HL-60 (cell line): ENCODE measurements at regions not wholly inside any gene's neighbourhood (a gene's known extent, or its start where the extent isn't known, plus 50 kb on each side); places are given as distances from the start of the nearest gene placed in this dataset.

Experiments used
- POLR2AphosphoS5 ChIP-seq: IDR thresholded peaks from 2 replicates; pipeline ENCODE4 v1.6.1; 2012; ENCODE audit warnings: low read depth
- SPI1 ChIP-seq: IDR thresholded peaks from 2 replicates; pipeline ENCODE4 v1.6.1; 2012; ENCODE audit warnings: low read depth, mild to moderate bottlenecking, borderline replicate concordance
- TF ChIP-seq, protein P1 (sequence below): IDR thresholded peaks from one replicate; pipeline ENCODE4 v1.5.1; 2011; ENCODE audit warnings: low read length, control low read depth, inconsistent platforms; ENCODE audit not compliant: insufficient read depth
- TF ChIP-seq, protein P2 (sequence below): IDR thresholded peaks from 2 replicates; pipeline ENCODE4 v1.6.1; 2012; ENCODE audit warnings: low read depth; ENCODE audit not compliant: insufficient replicate concordance

DNA sequence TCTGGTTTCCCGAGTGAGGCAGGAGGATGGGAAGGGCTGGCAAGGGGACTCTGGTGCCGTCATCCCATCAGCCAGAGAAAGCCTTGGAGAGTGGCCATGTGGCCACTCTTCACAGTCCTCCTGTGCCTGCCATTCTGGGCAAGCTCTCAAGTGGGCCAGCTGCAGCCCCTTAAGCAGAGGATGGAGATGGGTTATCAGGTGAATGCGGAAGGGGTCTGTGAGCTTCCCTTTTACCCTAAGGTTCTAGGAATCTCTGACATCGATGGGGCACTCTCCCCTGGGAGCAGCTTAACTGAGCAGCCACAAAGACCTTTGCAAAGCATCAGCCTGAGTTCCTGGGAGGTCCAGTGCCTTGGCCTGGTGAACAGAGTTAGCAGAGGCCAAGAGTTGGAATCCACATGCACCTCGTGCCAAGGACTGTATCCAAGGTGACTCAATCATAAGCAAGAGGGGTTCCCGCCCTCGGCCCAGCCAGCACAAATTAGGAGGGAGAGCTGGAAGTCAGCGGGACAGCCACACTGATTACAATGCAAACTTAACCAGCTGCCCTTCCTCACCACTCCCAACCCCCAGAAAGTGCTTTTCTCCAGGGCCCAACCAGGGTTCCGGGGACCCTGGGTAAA is 193.6 kb downstream of the BUD13 start:
- TF ChIP-seq POLR2AphosphoS5 (no peak), SPI1 (no peak)
- TF ChIP-seq, protein P1, sequence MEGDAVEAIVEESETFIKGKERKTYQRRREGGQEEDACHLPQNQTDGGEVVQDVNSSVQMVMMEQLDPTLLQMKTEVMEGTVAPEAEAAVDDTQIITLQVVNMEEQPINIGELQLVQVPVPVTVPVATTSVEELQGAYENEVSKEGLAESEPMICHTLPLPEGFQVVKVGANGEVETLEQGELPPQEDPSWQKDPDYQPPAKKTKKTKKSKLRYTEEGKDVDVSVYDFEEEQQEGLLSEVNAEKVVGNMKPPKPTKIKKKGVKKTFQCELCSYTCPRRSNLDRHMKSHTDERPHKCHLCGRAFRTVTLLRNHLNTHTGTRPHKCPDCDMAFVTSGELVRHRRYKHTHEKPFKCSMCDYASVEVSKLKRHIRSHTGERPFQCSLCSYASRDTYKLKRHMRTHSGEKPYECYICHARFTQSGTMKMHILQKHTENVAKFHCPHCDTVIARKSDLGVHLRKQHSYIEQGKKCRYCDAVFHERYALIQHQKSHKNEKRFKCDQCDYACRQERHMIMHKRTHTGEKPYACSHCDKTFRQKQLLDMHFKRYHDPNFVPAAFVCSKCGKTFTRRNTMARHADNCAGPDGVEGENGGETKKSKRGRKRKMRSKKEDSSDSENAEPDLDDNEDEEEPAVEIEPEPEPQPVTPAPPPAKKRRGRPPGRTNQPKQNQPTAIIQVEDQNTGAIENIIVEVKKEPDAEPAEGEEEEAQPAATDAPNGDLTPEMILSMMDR, result no peak
- TF ChIP-seq, protein P2, sequence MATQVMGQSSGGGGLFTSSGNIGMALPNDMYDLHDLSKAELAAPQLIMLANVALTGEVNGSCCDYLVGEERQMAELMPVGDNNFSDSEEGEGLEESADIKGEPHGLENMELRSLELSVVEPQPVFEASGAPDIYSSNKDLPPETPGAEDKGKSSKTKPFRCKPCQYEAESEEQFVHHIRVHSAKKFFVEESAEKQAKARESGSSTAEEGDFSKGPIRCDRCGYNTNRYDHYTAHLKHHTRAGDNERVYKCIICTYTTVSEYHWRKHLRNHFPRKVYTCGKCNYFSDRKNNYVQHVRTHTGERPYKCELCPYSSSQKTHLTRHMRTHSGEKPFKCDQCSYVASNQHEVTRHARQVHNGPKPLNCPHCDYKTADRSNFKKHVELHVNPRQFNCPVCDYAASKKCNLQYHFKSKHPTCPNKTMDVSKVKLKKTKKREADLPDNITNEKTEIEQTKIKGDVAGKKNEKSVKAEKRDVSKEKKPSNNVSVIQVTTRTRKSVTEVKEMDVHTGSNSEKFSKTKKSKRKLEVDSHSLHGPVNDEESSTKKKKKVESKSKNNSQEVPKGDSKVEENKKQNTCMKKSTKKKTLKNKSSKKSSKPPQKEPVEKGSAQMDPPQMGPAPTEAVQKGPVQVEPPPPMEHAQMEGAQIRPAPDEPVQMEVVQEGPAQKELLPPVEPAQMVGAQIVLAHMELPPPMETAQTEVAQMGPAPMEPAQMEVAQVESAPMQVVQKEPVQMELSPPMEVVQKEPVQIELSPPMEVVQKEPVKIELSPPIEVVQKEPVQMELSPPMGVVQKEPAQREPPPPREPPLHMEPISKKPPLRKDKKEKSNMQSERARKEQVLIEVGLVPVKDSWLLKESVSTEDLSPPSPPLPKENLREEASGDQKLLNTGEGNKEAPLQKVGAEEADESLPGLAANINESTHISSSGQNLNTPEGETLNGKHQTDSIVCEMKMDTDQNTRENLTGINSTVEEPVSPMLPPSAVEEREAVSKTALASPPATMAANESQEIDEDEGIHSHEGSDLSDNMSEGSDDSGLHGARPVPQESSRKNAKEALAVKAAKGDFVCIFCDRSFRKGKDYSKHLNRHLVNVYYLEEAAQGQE, result no peak
